GM06990 (cell line): ENCODE measurements at regions not wholly inside any gene's neighbourhood (a gene's known extent, or its start where the extent isn't known, plus 50 kb on each side); places are given as distances from the start of the nearest gene placed in this dataset.

Experiments
- DNase-seq: peaks from one replicate; pipeline ENCODE4 v3.0.0-alpha.2; 2011; ENCODE audit not compliant: insufficient read length; ENCODE audit errors: extremely low read depth
- H3K27me3 ChIP-seq: replicated peaks from 2 replicates; pipeline ENCODE4 v1.6.0; 2011; ENCODE audit warnings: low read length; ENCODE audit not compliant: control insufficient read depth, insufficient read depth
- H3K36me3 ChIP-seq: 2 replicates; pipeline ENCODE4 v1.5.1; 2011; ENCODE audit warnings: low read length; ENCODE audit not compliant: control insufficient read depth, insufficient read depth
- H3K4me3 ChIP-seq: replicated peaks from 2 replicates; pipeline ENCODE4 v1.5.1; 2011; ENCODE audit warnings: low read depth, mild to moderate bottlenecking, control low read depth, low read length
- CTCF ChIP-seq: IDR thresholded peaks from 2 replicates; pipeline ENCODE4 v1.5.1; 2011; ENCODE audit warnings: low read length, control low read depth, mild to moderate bottlenecking, inconsistent platforms; ENCODE audit not compliant: insufficient read depth, poor library complexity, severe bottlenecking

DNA sequence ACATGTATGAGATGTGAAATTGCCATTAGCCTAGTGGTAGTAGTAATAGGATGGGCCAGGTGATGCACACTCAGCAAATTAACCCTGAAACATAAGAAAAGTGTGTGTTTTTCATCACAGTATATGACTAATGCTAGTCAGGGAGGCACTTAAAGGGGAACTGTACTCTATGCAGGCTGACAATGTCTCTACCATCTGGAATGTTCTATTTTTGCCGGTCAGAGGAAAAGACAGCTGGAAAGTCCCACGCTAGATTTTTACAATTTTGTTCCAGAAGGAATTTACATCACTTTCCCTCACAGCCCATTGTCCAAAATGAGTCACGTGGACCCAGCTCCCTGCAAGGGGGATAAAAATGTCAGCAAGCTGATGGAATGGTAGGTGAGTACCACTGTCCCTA is 746.3 kb upstream of the CHAC2 start:
- DNase-seq, result no peak
- no peaks in the 10 kb centered on the region for H3K27me3 ChIP-seq
- no peak overlapping the region for H3K4me3 ChIP-seq
- TF ChIP-seq CTCF, result no peak
- no peaks in the 10 kb centered on the region for H3K36me3 ChIP-seq

GRCh38 chr2:53018825-53019425 is 748.7 kb upstream of the CHAC2 start:
- TF ChIP-seq CTCF, result no peak
- DNase-seq, result no peak
- no peaks in the 10 kb centered on the region for H3K27me3 ChIP-seq
- no peak overlapping the region for H3K4me3 ChIP-seq
- H3K36me3 ChIP-seq, result no peaks in the 10 kb centered on the region

- Histone ChIP-seq H3K27me3 (no peaks in the 10 kb centered on the region), H3K36me3 (no peaks in the 10 kb centered on the region), H3K4me3 (no peak overlapping the region)
- no peak for DNase-seq
- no peak for TF ChIP-seq CTCF
Measured at GRCh38 chr2:53006980-53007379, 760.6 kb upstream of the CHAC2 start.

DNA sequence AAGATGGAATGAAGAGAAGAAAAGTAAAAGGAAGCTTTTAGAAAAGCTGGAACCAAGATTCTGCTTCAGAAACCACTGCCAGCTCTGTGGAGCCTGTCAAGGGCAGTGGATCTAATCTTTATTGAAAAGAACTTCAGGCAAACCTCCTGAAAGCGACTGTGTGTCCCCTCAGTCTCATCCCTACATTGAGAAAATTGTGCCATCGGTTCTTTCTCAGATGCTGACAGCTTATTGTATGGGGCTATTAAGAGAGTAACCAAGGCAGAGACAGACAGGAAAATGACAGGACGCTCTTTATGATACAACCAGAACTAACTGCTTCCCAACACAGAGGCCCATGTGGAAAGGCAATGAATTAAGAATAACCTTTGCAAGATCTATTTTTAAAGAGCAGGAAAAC is 763.2 kb upstream of the CHAC2 start:
- no peaks in the 10 kb centered on the region for H3K36me3 ChIP-seq
- TF ChIP-seq CTCF, result no peak
- no peaks in the 10 kb centered on the region for H3K27me3 ChIP-seq
- no peak for DNase-seq
- no peak overlapping the region for H3K4me3 ChIP-seq

DNA sequence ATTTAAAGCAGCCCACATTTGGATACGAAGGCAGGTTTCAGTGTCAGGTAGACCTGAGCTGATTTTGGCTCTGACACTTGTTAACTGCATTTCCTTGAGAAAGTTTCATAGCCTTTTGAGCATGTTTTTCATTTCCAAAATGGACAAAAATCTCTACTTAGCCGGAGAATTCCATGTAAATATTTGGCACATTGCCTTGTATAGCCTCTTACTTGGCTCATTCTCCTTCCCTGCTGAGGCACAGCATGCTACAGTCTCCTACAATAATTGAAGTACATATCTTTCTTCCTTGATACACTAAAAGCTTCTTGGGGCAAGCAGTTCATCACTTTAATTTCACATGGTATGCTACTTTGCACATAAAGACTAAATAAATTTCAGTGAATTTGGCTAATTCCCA is 772.2 kb upstream of the CHAC2 start:
- Histone ChIP-seq H3K36me3 (no peaks in the 10 kb centered on the region), H3K27me3 (no peaks in the 10 kb centered on the region), H3K4me3 (no peak overlapping the region)
- no peak for TF ChIP-seq CTCF
- DNase-seq, result no peak
